Hematopoietic multipotent progenitor cell treated with erythropoietin and hydrocortisone succinate and interleukin-3 and kit ligand, for 4 days (in vitro differentiated cells): ENCODE measurements at regions not wholly inside any gene's neighbourhood (a gene's known extent, or its start where the extent isn't known, plus 50 kb on each side); places are given as distances from the start of the nearest gene placed in this dataset.
A peak's percentile ranks its signal among the peaks of the same experiment; 100 is the strongest.

Source experiments
- DNase-seq: peaks from one replicate; pipeline ENCODE4 v3.0.0-alpha.2; 2015

DNA sequence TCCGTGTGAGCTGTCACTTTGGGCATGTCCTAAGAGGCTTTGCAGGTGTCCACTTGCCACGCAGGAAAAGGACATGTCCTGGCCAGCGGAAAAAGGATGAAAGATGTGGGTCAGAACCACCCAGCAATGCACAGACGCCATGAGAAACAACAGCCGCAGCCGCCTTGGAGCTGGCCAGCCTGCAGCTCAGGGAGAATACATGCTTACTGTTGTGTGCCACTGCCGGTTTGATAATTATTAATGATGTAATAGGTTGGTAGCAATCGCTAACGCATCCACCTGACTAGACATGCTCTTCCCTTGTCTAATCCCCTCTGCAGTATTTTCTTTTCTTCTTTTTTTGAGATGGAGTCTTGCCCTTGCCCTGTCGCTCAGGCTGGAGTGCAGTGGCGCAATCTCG lies 221.7 kb downstream of the HAUS1 start:
- DNase-seq, result no peak

DNA sequence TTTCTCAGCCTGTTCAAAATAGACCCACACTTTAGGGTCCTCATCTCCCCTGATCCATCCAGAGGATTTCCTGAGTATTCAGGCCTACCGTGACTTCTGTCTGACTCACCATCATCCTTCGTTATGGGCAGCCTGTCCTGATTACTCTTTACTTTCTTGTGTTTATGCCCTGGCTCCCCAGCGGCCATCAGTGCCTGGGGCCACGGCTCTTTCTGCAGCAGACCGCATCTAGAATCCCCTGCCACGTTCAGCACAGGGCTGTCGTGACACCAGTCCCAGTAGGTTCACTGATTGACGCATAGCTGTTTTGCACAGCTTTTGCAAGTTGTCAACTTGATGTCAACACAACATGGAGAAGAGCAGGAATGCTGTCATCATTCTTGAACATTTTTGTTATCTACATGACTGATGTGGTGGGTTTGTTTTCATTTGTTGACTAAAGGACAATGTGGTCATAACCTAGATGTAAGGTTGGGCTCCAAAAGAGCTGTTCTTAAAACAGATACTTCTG lies 225.6 kb downstream of the HAUS1 start:
- DNase-seq, result no peak

GRCh38 chr18:46331316-46331715 lies 227.1 kb downstream of the HAUS1 start:
- DNase-seq, result no peak

DNA sequence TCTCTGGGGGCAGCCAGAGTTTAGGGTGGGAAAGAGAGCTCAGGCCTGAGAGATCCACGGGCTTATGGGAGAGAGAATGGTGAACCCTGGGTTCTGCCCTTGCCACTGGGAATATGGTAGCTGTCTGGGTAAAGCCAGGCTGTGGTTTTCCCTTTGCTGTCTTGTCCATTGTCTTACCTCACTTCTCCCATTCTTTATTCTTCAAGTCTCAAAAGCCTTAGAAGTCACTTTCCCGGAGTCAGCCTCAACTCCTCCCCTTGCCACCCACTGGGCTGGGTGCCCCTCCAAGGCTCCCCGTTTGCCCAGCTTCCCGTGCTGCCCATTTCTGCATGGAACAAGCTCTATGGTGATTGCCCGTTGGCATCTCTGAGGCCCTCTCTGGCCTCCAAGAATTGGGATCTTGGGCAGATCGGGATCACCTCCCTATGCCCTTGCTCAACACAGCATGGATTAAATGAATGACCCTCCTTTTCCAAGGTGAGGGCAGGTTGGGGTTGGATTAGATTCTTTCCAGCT lies 228.2 kb downstream of the HAUS1 start:
- DNase-seq, result no peak

DNA sequence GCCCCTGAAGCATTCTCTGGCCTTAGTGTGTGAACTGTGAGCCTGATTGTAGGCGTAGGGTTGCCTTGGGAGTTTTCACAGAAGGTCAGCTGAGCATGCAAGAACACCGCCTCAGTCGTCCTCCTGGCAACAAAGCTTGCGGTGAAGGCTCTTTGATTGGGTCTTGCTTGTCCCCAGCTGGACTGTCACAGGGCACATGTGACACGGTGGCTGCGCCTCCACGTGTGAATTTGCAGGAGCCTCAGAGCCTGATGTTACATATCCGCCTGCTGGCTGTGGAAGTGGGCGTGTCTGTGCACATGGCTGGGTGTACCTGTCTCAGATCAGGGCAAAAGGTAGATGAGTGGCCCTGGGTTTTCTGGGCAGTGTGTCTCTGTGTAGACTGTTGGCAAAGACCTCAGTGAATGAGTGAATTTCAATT lies 228.7 kb downstream of the HAUS1 start:
- no peak for DNase-seq

GRCh38 chr18:46333431-46334135 lies 229.4 kb downstream of the HAUS1 start:
- DNase-seq, result peak; percentile 46

DNA sequence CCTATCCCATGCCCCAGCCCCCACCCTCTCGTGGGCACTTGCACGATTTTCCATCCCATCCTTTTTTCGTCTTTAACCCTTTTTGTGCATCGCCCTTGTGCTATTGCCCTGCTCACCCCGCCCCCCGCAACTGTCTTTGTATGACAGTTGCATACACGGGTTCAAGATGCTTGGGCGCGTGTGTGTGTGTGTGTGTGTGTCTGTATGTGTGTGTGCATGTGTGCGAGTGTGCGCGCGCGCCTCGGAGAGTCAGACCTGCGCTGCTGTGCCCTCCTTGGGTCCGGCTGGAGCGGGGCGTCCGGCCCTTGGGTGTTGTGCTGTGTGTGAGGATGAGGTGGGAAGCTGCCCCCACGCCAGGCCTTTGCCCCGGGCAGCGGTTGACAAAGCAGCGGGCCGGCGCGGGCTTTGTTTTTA lies 230.7 kb downstream of the HAUS1 start:
- peak; percentile 21 for DNase-seq

- DNase-seq, result peak; percentile 37
Measured at GRCh38 chr18:46335534-46336101, 231.4 kb downstream of the HAUS1 start.

- DNase-seq, result peak; percentile 25
Measured at GRCh38 chr18:46336278-46337111, 232.3 kb downstream of the HAUS1 start.

- DNase-seq, result no peak
Measured at GRCh38 chr18:46337271-46337670, 233.1 kb downstream of the HAUS1 start.

DNA sequence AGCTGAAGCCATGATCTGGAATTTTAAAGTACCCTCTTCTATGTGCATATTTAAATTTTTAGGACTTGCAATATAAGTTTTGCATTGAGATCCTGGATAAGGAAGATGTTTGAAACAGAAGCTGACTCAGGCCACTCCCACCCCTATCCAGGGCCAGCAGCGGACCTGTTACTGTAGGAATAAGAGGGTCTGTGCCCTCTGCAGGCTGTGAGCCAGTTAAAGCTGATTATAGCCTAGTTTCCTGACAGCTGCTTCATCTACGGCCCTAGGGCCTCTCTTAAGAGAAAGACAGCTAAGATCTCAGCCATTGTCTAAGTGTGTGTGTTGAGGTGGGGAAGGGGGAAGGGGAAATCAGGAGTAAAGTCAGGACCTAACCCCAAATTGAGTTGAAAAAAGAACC lies 234.0 kb downstream of the HAUS1 start:
- DNase-seq, result no peak

- peak; percentile 20 for DNase-seq
Measured at GRCh38 chr18:46338766-46339165, 234.6 kb downstream of the HAUS1 start.

DNA sequence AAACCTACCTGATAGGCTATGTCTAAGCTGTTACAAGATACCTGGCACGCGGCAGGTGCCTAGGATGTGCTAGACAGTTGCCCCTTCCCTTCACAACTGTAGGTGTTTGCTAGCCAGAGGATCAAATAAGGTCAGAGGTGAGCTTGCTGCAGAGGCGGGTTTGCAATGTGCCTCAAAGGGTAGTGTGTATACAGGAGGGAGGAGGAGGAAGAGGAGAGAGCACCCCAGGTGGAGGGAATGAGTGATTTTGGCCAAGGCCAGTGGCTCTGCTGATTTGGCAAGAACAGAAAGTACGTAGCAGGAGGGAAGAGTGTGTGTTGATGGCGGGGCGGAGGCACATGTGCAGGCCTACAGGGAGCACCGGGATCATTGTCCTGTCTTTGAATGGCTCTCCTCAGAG lies 236.5 kb downstream of the HAUS1 start:
- DNase-seq, result no peak

GRCh38 chr18:46341986-46342525 lies 237.9 kb downstream of the HAUS1 start:
- DNase-seq, result peak; percentile 66

- no peak for DNase-seq
Measured at GRCh38 chr18:46343456-46343855, 239.3 kb downstream of the HAUS1 start.

DNA sequence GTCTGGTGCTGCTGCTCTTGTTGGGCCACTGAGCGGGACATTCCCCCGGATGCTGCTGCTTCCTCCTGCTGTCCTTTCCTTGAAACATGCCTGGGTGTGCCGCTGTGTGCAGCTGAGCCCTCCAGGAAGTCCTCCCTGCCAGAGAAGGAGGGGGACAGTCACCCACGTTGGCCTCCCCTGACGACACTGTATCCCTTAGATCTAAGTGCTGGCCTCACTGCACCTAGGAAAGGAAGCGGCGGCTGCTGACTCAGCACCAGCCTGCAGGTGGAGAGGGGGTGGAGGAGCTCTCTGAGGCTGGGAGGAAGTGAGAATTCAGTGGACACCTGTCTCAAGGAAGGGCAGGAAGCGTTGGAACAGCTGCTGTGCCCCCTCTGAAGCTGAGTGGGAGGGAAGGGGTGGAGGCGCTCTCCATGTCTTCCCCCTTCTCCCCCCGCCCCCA lies 239.8 kb downstream of the HAUS1 start:
- DNase-seq, result peak; percentile 63

DNA sequence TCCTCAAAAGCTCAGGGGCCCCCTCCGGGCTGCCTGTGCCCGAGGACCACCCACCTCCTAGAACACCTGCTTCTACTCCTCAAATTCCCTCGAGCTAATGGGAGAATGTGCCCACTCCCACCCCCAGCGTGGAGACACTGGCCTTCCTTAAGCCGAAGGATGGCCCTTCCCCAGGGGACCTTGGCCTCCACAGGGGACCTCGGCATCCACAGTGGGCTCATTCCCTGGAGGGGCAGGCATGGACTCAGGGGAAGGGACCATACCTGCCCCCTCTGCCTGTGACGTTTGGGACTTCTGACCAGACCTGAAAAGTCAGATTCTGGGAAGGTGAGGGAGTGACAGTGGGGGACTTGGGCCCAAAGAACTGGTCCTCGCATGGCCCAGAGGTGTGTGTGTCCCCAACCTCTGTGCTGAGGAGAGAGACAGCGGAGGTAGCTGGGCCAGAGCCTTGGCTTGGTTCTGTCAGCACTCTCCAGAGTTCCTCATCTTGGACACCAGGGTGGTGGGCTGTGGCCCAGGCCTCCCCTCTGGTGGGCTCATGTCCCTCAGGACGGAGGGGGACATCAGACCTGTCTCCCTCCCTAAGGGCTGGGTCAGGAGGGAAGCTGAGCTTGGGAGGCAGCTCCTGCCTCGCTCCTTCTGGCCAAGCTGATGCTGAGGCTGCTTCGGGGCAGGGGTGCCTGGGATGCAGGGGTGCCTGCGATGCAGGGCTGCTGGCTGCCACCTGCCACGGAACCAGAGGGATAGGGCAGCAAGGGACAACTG lies 240.4 kb downstream of the HAUS1 start:
- no peak for DNase-seq

- DNase-seq, result no peak
Measured at GRCh38 chr18:46345181-46345465, 240.9 kb downstream of the HAUS1 start.

DNA sequence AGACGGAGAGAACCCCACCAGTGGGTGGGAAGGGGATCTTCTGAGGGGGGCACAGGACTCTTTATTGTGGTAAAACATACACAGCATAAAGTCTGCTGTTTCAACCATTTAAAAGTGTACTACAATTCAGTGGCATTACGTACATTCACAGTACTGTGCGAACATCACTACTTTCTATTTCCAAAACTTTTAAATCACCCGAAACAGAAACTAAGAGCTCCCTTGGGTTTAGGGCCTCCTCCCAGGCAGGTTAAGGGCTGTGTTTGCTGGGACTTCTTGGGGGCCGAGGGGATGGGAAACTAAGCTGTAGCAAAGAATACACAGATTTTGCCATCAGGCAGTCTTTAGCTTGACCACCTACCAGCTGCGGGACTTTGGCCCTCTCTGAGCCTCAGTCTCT lies 242.0 kb downstream of the HAUS1 start:
- DNase-seq, result no peak

DNA sequence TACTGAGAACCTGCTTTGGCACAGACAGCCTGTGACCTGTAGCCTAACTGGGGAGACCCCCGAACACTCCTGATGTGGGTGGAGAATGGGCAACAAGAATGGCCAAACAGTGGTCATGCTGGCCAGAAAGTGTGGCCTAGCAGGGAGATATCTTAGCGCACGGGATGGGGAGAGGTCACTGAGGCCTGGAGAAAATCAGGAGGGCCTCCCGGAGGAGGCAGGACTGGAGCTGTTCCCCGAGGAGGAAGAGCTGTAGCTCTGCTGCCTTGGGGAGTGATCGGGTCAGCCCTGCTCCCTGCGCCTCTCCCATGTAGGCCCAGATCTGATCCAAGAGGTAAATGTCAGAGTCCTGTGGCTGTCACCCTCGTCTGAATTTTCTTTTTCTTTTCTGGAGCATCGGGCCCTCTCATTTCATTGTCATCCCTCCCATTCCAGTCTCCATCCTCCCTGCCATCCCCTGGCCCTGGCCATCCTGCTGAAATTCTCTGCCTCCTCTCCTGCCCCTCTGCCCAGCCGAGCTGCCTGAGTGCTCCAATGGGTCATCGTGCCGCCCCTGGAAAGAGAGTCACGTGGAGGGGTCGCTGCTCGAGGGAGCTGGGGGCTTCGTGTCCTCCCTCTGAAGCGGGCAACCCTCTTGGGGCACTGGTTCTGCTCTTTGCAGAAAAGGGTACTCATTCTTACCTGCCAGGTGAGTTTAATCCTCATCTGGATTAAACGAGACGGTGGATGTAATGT lies 242.9 kb downstream of the HAUS1 start:
- DNase-seq, result no peak

DNA sequence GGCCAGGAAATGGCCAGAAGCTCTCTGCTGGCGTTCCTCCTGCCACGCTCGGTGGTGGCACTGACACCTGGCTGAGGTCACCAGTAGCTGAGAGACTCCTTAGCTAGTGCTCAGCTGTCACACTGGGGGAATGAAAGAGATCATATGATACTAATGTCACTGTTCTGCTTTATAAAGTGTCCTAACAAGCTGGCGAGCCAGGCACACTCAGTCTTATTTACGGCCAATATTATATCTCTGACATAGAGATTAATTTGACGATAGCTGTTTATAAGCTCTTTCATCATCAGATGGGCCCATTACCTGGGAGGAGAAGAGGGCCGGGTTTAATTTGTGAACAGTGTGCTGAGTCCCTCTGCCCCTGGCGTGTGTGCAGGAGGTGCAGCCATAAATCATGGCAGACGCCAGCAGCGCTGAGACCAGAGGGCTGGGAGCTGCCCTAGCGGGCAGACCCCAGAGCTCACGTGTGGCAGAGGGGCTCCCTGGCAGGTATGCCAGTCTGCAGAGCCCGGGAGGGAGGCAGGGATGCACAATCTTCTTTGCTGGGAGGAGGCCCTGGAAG lies 246.5 kb downstream of the HAUS1 start:
- no peak for DNase-seq
